H1 (cell line): ENCODE measurements at regions not wholly inside any gene's neighbourhood (a gene's known extent, or its start where the extent isn't known, plus 50 kb on each side); places are given as distances from the start of the nearest gene placed in this dataset.

Experiments
- CHD2 ChIP-seq: IDR thresholded peaks from 2 replicates; pipeline ENCODE4 v1.6.1; 2012; ENCODE audit warnings: low read length, improper control_type of control experiment
- CHD7 ChIP-seq: fragments of 300-600 bp; sonication (generic); IDR thresholded peaks from 2 replicates; pipeline ENCODE4 v1.7.1; 2012; ENCODE audit warnings: low read length, moderate library complexity, mild to moderate bottlenecking, inconsistent platforms; ENCODE audit not compliant: insufficient replicate concordance
- GABPA ChIP-seq: IDR thresholded peaks from 2 replicates; pipeline ENCODE4 v1.6.1; 2011; ENCODE audit warnings: mild to moderate bottlenecking, low read length, moderate library complexity, borderline replicate concordance; ENCODE audit not compliant: insufficient read depth
- RXRA ChIP-seq: IDR thresholded peaks from 2 replicates; pipeline ENCODE4 v1.6.1; 2011; ENCODE audit warnings: low read depth, mild to moderate bottlenecking, low read length, moderate library complexity; ENCODE audit not compliant: insufficient read depth
- YY1 ChIP-seq: IDR thresholded peaks from 2 replicates; pipeline ENCODE4 v1.6.1; 2011; ENCODE audit warnings: low read depth, mild to moderate bottlenecking, low read length

GRCh38 chr2:7868836-7869235 lies 813.0 kb upstream of the ID2 start (continued):
- TF ChIP-seq YY1 (no peak), RXRA (no peak), GABPA (no peak), CHD2 (no peak), CHD7 (no peak)
